Loucy (cell line): ENCODE measurements at regions not wholly inside any gene's neighbourhood (a gene's known extent, or its start where the extent isn't known, plus 50 kb on each side); places are given as distances from the start of the nearest gene placed in this dataset.

Experiments used
- EZH2phosphoT487 ChIP-seq: fragments of 200-600 bp; IDR thresholded peaks from 2 replicates; pipeline ENCODE4 v1.6.1; 2018; ENCODE audit warnings: antibody characterized with exemption, mild to moderate bottlenecking, moderate library complexity, borderline replicate concordance
- TF ChIP-seq, protein P1 (sequence below): fragments of 200-600 bp; sonication (generic); conservative IDR thresholded peaks from 2 replicates; pipeline ENCODE4 v1.5.1; 2014; ENCODE audit warnings: mild to moderate bottlenecking, antibody characterized with exemption, low read length

DNA sequence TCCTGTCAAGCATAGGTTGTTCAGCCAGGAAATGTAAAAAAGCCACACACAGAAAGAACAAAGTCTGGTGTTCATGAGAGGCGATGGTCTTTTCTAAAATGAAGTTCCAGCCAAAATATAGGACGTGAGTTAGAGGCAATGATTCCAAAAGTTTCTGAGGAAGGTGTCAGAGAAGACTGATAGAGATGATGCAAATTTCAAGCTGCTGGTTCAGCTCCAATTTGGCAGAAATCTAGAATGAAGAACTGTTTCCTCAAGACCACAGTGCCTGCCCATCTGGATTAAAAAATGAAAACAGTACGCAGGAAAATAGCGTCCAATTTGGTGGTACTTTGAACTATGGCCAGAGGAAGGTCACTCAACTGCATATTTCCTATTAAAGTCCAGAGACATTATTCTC lies 672.9 kb downstream of the SQOR start:
- TF ChIP-seq, protein P1, sequence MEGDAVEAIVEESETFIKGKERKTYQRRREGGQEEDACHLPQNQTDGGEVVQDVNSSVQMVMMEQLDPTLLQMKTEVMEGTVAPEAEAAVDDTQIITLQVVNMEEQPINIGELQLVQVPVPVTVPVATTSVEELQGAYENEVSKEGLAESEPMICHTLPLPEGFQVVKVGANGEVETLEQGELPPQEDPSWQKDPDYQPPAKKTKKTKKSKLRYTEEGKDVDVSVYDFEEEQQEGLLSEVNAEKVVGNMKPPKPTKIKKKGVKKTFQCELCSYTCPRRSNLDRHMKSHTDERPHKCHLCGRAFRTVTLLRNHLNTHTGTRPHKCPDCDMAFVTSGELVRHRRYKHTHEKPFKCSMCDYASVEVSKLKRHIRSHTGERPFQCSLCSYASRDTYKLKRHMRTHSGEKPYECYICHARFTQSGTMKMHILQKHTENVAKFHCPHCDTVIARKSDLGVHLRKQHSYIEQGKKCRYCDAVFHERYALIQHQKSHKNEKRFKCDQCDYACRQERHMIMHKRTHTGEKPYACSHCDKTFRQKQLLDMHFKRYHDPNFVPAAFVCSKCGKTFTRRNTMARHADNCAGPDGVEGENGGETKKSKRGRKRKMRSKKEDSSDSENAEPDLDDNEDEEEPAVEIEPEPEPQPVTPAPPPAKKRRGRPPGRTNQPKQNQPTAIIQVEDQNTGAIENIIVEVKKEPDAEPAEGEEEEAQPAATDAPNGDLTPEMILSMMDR = no peak
- no peak for TF ChIP-seq EZH2phosphoT487
